HepG2 (cell line): ENCODE measurements at regions not wholly inside any gene's neighbourhood (a gene's known extent, or its start where the extent isn't known, plus 50 kb on each side); places are given as distances from the start of the nearest gene placed in this dataset.

Source experiments
- ATAC-seq: fragments of 200-7000 bp; cut with Tn5 transposase; 3 replicates; pipeline ENCODE4 v1.9.1; 2020; ENCODE audit warnings: mild to moderate bottlenecking, moderate library complexity
- BruUV-seq: library from RNA; stranded (reverse); fragments of 400-500 nt; replicated peaks from 2 replicates; lab custom pipeline; 2021; lab: Mats Ljungman, UMichigan
- CTCF ChIA-PET: fragments of 300-600 bp; formaldehyde crosslinking; extraction: SDS; loops from one replicate; lab custom pipeline; 2021; ENCODE audit warnings: low total read pairs, inconsistent platforms, low intra/inter-chr PET ratio; lab: Yijun Ruan, JAX
- POLR2A ChIA-PET: fragments of 350-600 bp; sonication (Branson Sonifier 250); formaldehyde crosslinking; loops from one replicate; lab custom pipeline; 2020; ENCODE audit warnings: antibody characterized with exemption, inconsistent platforms; lab: Yijun Ruan, JAX
- DNase-seq: peaks from one replicate; pipeline ENCODE4 v3.0.0-alpha.2; 2015; ENCODE audit warnings: low spot score
- FAIRE-seq: peaks from 3 replicates; lab custom pipeline; 2011; peaks lifted over from hg19 to GRCh38; lab: Jason Lieb, UNC
- H2AFZ ChIP-seq: one replicate; pipeline ENCODE4 v1.6.1; 2011; ENCODE audit warnings: low read length, inconsistent platforms
- H3K27ac ChIP-seq: fragments of 300-600 bp; 3 replicates; pipeline ENCODE4 v1.8.0; 2011; ENCODE audit warnings: mixed run types, mild to moderate bottlenecking, mixed read lengths, low read length, inconsistent platforms; ENCODE audit not compliant: insufficient read depth; ENCODE audit errors: extremely low read length
- H3K27me3 ChIP-seq, 2 experiments: fragments of 200-600 bp in 1 of 2; 2 replicates in 1 of 2; 3 replicates in 1 of 2; pipeline versions ENCODE4 v1.6.0 to v1.8.0; 2011; ENCODE audit warnings: low read length in 2 of 2, mild to moderate bottlenecking in 2 of 2, moderate library complexity in 2 of 2, inconsistent platforms in 1 of 2; ENCODE audit not compliant: insufficient read depth in 2 of 2, control insufficient read depth in 1 of 2
- H3K36me3 ChIP-seq, 2 experiments: fragments of 200-600 bp in 1 of 2; replicated peaks in 1 of 2; 2 replicates in 1 of 2; 3 replicates in 1 of 2; pipeline versions ENCODE4 v1.5.1 to v1.8.0; 2011; ENCODE audit warnings: low read length in 2 of 2, inconsistent platforms in 1 of 2; ENCODE audit not compliant: insufficient read depth in 2 of 2, control insufficient read depth in 1 of 2
- H3K4me1 ChIP-seq: 2 replicates; pipeline ENCODE4 v1.5.1; 2012; ENCODE audit warnings: low read length, inconsistent platforms; ENCODE audit not compliant: insufficient read depth
- H3K4me2 ChIP-seq: 2 replicates; pipeline ENCODE4 v1.6.0; 2011; ENCODE audit warnings: low read depth, low read length, inconsistent platforms
- H3K4me3 ChIP-seq, 3 experiments: fragments of 200-600 bp in 1 of 3; sonication (generic), shearing (Covaris generic) in 1 of 3; replicated peaks in 1 of 3; 2 replicates each; pipeline ENCODE4 v1.5.1; 2011 to 2016; ENCODE audit warnings: low read length in 3 of 3, inconsistent platforms in 2 of 3, low read depth in 2 of 3, mild to moderate bottlenecking in 2 of 3, control low read depth in 1 of 3, mixed read lengths in 1 of 3; ENCODE audit not compliant: insufficient read depth in 1 of 3
- H3K79me2 ChIP-seq: one replicate; pipeline ENCODE4 v1.6.1; 2011; ENCODE audit warnings: low read length, inconsistent platforms; ENCODE audit not compliant: insufficient read depth
- H3K9ac ChIP-seq: 2 replicates; pipeline ENCODE4 v1.6.0; 2011; ENCODE audit warnings: mild to moderate bottlenecking, low read depth, low read length, inconsistent platforms; ENCODE audit not compliant: insufficient read depth
- H3K9me3 ChIP-seq: 2 replicates; pipeline ENCODE4 v1.5.1; 2012; ENCODE audit warnings: mild to moderate bottlenecking, low read length
- H4K20me1 ChIP-seq: 2 replicates; pipeline ENCODE4 v1.6.0; 2011; ENCODE audit warnings: inconsistent platforms, mild to moderate bottlenecking, low read length, moderate library complexity; ENCODE audit not compliant: insufficient read depth
- ADNP ChIP-seq: sonication (generic); formaldehyde crosslinking; IDR thresholded peaks from 2 replicates; pipeline ENCODE4 v1.4.0; 2020; ENCODE audit warnings: missing genetic modification reagents
- HCFC1 ChIP-seq: fragments of 150-350 bp; IDR thresholded peaks from 2 replicates; pipeline ENCODE4 v1.6.1; 2014; ENCODE audit warnings: low read depth, low read length
- NFYC ChIP-seq: IDR thresholded peaks from 2 replicates; pipeline ENCODE4 v1.6.1; 2016; ENCODE audit warnings: missing genetic modification reagents, missing compliant biosample characterization
- SETDB1 ChIP-seq: sonication (generic); formaldehyde crosslinking; IDR thresholded peaks from 2 replicates; pipeline ENCODE4 v1.5.1; 2020; ENCODE audit warnings: missing genetic modification reagents, mild to moderate bottlenecking, borderline replicate concordance
- SP4 ChIP-seq: sonication (generic); formaldehyde crosslinking; IDR thresholded peaks from 2 replicates; pipeline ENCODE4 v1.8.1; 2023; ENCODE audit warnings: mild to moderate bottlenecking, missing genetic modification reagents
- ZBTB8A ChIP-seq: sonication (generic); formaldehyde crosslinking; IDR thresholded peaks from 2 replicates; pipeline ENCODE4 v1.4.0; 2020; ENCODE audit warnings: mild to moderate bottlenecking, low read depth, missing genetic modification reagents, borderline replicate concordance
- ZNF354B ChIP-seq: sonication (generic); formaldehyde crosslinking; IDR thresholded peaks from 2 replicates; pipeline ENCODE4 v1.8.0; 2022; ENCODE audit warnings: mild to moderate bottlenecking, missing genetic modification reagents
- ZNF766 ChIP-seq: sonication (generic); formaldehyde crosslinking; IDR thresholded peaks from 2 replicates; pipeline ENCODE4 v1.5.0; 2020; ENCODE audit warnings: missing genetic modification reagents, borderline replicate concordance
- WGBS: methylation state at CpG from one replicate; pipeline ENCODE4 v1.1.6; 2017; ENCODE audit warnings: low lambda C conversion rate; 5-methylcytosine and 5-hydroxymethylcytosine counted together
- in situ Hi-C: cut with HindIII; loops from 2 replicates; pipeline ENCODE4 v1.10.0; 2017; ENCODE audit warnings: low pct_unique_long_range_greater_than_20kb; ENCODE audit not compliant: extremely low pct_ligation_motif_present
- intact Hi-C: fragments of 100-400 bp; cut with micrococcal nuclease; formaldehyde crosslinking; loops from one replicate; pipeline ENCODE4 v1.10.0; 2022; ENCODE audit not compliant: unreplicated experiment
- TF ChIP-seq, protein P1 (sequence below), 2 experiments: fragments of 450-650 bp in 1 of 2; sonication (generic) in 1 of 2; formaldehyde crosslinking in 1 of 2; IDR thresholded peaks; 2 replicates each; pipeline versions ENCODE4 v1.6.1 to v1.8.0; 2016 to 2022; ENCODE audit warnings: antibody characterized with exemption in 1 of 2, mild to moderate bottlenecking in 1 of 2, missing genetic modification reagents in 1 of 2
- TF ChIP-seq, protein P2 (sequence below): sonication (generic); formaldehyde crosslinking; IDR thresholded peaks from 2 replicates; pipeline ENCODE4 v1.5.0; 2020; ENCODE audit warnings: mild to moderate bottlenecking, missing genetic modification reagents, moderate library complexity
- TF ChIP-seq, protein P3 (sequence below): sonication (generic); formaldehyde crosslinking; IDR thresholded peaks from 2 replicates; pipeline ENCODE4 v1.4.0; 2020; ENCODE audit warnings: mild to moderate bottlenecking, missing genetic modification reagents

DNA sequence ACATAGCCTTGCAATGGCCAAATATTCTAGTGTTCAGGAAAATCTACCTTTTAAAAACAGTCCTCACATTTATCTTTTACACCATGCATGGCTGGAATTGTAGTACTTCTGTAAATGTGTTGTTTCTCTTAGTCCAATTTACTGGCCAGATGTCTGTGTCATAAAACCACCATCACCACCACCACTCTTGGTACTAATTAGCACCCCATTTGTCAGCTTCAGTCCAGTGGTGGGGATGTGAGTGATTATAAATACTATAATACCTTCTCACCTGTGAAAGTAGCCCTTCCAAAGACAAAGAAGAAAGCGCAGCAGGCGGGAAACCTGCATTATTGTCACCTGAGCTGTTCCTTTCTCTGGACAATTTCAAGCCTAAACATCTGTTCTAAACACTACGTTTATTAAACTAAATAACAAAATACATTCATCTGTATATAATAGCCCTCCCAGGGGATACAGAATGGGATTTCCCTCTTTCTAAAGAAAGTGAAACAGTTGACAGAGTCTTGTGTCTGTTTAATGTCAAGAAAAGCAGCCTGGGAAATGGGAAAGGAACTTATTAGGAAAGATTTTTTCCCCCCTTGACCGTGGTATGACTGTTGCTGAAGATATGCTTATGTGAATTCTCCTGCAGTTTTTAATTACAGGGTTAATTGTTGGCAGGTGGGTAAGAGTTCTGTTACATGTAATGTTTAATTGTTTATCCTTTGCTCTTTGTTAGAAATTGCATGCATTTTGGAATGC, 144.5 kb upstream of the NUDT12 start:
- no peaks in the 10 kb centered on the region for H3K9me3 ChIP-seq
- FAIRE-seq, result no peak
- TF ChIP-seq ZNF766 (CRISPR knock-in tag), result no peak
- TF ChIP-seq, protein P1, sequence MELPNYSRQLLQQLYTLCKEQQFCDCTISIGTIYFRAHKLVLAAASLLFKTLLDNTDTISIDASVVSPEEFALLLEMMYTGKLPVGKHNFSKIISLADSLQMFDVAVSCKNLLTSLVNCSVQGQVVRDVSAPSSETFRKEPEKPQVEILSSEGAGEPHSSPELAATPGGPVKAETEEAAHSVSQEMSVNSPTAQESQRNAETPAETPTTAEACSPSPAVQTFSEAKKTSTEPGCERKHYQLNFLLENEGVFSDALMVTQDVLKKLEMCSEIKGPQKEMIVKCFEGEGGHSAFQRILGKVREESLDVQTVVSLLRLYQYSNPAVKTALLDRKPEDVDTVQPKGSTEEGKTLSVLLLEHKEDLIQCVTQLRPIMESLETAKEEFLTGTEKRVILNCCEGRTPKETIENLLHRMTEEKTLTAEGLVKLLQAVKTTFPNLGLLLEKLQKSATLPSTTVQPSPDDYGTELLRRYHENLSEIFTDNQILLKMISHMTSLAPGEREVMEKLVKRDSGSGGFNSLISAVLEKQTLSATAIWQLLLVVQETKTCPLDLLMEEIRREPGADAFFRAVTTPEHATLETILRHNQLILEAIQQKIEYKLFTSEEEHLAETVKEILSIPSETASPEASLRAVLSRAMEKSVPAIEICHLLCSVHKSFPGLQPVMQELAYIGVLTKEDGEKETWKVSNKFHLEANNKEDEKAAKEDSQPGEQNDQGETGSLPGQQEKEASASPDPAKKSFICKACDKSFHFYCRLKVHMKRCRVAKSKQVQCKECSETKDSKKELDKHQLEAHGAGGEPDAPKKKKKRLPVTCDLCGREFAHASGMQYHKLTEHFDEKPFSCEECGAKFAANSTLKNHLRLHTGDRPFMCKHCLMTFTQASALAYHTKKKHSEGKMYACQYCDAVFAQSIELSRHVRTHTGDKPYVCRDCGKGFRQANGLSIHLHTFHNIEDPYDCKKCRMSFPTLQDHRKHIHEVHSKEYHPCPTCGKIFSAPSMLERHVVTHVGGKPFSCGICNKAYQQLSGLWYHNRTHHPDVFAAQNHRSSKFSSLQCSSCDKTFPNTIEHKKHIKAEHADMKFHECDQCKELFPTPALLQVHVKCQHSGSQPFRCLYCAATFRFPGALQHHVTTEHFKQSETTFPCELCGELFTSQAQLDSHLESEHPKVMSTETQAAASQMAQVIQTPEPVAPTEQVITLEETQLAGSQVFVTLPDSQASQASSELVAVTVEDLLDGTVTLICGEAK (IDR thresholded peaks at IDR 0.05), result no peak
- TF ChIP-seq, protein P1 (CRISPR knock-in tag; IDR thresholded peaks at IDR 0.05), result no peak
- TF ChIP-seq HCFC1, result no peak
- no peak for TF ChIP-seq ZNF354B (CRISPR knock-in tag)
- TF ChIP-seq, protein P2, sequence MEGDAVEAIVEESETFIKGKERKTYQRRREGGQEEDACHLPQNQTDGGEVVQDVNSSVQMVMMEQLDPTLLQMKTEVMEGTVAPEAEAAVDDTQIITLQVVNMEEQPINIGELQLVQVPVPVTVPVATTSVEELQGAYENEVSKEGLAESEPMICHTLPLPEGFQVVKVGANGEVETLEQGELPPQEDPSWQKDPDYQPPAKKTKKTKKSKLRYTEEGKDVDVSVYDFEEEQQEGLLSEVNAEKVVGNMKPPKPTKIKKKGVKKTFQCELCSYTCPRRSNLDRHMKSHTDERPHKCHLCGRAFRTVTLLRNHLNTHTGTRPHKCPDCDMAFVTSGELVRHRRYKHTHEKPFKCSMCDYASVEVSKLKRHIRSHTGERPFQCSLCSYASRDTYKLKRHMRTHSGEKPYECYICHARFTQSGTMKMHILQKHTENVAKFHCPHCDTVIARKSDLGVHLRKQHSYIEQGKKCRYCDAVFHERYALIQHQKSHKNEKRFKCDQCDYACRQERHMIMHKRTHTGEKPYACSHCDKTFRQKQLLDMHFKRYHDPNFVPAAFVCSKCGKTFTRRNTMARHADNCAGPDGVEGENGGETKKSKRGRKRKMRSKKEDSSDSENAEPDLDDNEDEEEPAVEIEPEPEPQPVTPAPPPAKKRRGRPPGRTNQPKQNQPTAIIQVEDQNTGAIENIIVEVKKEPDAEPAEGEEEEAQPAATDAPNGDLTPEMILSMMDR (CRISPR knock-in tag), result no peak
- TF ChIP-seq ADNP (CRISPR knock-in tag), result no peak
- no peak for TF ChIP-seq SP4 (CRISPR knock-in tag)
- TF ChIP-seq SETDB1, result no peak
- no peak for TF ChIP-seq ZBTB8A (CRISPR knock-in tag)
- TF ChIP-seq, protein P3, sequence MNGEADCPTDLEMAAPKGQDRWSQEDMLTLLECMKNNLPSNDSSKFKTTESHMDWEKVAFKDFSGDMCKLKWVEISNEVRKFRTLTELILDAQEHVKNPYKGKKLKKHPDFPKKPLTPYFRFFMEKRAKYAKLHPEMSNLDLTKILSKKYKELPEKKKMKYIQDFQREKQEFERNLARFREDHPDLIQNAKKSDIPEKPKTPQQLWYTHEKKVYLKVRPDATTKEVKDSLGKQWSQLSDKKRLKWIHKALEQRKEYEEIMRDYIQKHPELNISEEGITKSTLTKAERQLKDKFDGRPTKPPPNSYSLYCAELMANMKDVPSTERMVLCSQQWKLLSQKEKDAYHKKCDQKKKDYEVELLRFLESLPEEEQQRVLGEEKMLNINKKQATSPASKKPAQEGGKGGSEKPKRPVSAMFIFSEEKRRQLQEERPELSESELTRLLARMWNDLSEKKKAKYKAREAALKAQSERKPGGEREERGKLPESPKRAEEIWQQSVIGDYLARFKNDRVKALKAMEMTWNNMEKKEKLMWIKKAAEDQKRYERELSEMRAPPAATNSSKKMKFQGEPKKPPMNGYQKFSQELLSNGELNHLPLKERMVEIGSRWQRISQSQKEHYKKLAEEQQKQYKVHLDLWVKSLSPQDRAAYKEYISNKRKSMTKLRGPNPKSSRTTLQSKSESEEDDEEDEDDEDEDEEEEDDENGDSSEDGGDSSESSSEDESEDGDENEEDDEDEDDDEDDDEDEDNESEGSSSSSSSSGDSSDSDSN (CRISPR knock-in tag), result no peak
- TF ChIP-seq NFYC, result no peak

More for the DNA sequence above, 144.5 kb upstream of the NUDT12 start:
- CTCF ChIA-PET, result no interaction called here
- Histone ChIP-seq H4K20me1 (no peaks in the 10 kb centered on the region), H3K4me3 (no peak overlapping the region), H2AFZ (no peak overlapping the region), H3K4me1 (no peaks in the 10 kb centered on the region), H3K36me3 (no peaks in the 10 kb centered on the region), H3K4me2 (no peak overlapping the region), H3K79me2 (no peaks in the 10 kb centered on the region), H3K27ac (no peak overlapping the region), H3K9ac (no peak overlapping the region), H3K27me3 (no peaks in the 10 kb centered on the region)
- no TSS peak for BruUV-seq
- intact Hi-C loops, result no loop called here
- in situ Hi-C loops, result no loop called here
- 4% methylated on average over 4 of the region's 4 CpGs for WGBS
- ATAC-seq, result no peak
- DNase-seq, result no peak
- POLR2A ChIA-PET, result no interaction called here
